HepG2 (cell line): ENCODE measurements at regions not wholly inside any gene's neighbourhood (a gene's known extent, or its start where the extent isn't known, plus 50 kb on each side); places are given as distances from the start of the nearest gene placed in this dataset.

Experiments used
- ATAC-seq: fragments of 200-7000 bp; cut with Tn5 transposase; 3 replicates; pipeline ENCODE4 v1.9.1; 2020; ENCODE audit warnings: mild to moderate bottlenecking, moderate library complexity
- BruUV-seq: library from RNA; stranded (reverse); fragments of 400-500 nt; replicated peaks from 2 replicates; lab custom pipeline; 2021; lab: Mats Ljungman, UMichigan
- CTCF ChIA-PET: fragments of 300-600 bp; formaldehyde crosslinking; extraction: SDS; loops from one replicate; lab custom pipeline; 2021; ENCODE audit warnings: low total read pairs, inconsistent platforms, low intra/inter-chr PET ratio; lab: Yijun Ruan, JAX
- POLR2A ChIA-PET: fragments of 350-600 bp; sonication (Branson Sonifier 250); formaldehyde crosslinking; loops from one replicate; lab custom pipeline; 2020; ENCODE audit warnings: antibody characterized with exemption, inconsistent platforms; lab: Yijun Ruan, JAX
- DNase-seq: peaks from one replicate; pipeline ENCODE4 v3.0.0-alpha.2; 2015; ENCODE audit warnings: low spot score
- FAIRE-seq: peaks from 3 replicates; lab custom pipeline; 2011; peaks lifted over from hg19 to GRCh38; lab: Jason Lieb, UNC
- H2AFZ ChIP-seq: one replicate; pipeline ENCODE4 v1.6.1; 2011; ENCODE audit warnings: low read length, inconsistent platforms
- H3K27ac ChIP-seq: fragments of 300-600 bp; 3 replicates; pipeline ENCODE4 v1.8.0; 2011; ENCODE audit warnings: mixed run types, mild to moderate bottlenecking, mixed read lengths, low read length, inconsistent platforms; ENCODE audit not compliant: insufficient read depth; ENCODE audit errors: extremely low read length
- H3K27me3 ChIP-seq, 2 experiments: fragments of 200-600 bp in 1 of 2; 2 replicates in 1 of 2; 3 replicates in 1 of 2; pipeline versions ENCODE4 v1.6.0 to v1.8.0; 2011; ENCODE audit warnings: low read length in 2 of 2, mild to moderate bottlenecking in 2 of 2, moderate library complexity in 2 of 2, inconsistent platforms in 1 of 2; ENCODE audit not compliant: insufficient read depth in 2 of 2, control insufficient read depth in 1 of 2
- H3K36me3 ChIP-seq, 2 experiments: fragments of 200-600 bp in 1 of 2; replicated peaks in 1 of 2; 2 replicates in 1 of 2; 3 replicates in 1 of 2; pipeline versions ENCODE4 v1.5.1 to v1.8.0; 2011; ENCODE audit warnings: low read length in 2 of 2, inconsistent platforms in 1 of 2; ENCODE audit not compliant: insufficient read depth in 2 of 2, control insufficient read depth in 1 of 2
- H3K4me1 ChIP-seq: 2 replicates; pipeline ENCODE4 v1.5.1; 2012; ENCODE audit warnings: low read length, inconsistent platforms; ENCODE audit not compliant: insufficient read depth
- H3K4me2 ChIP-seq: 2 replicates; pipeline ENCODE4 v1.6.0; 2011; ENCODE audit warnings: low read depth, low read length, inconsistent platforms
- H3K4me3 ChIP-seq, 3 experiments: fragments of 200-600 bp in 1 of 3; sonication (generic), shearing (Covaris generic) in 1 of 3; replicated peaks in 1 of 3; 2 replicates each; pipeline ENCODE4 v1.5.1; 2011 to 2016; ENCODE audit warnings: low read length in 3 of 3, inconsistent platforms in 2 of 3, low read depth in 2 of 3, mild to moderate bottlenecking in 2 of 3, control low read depth in 1 of 3, mixed read lengths in 1 of 3; ENCODE audit not compliant: insufficient read depth in 1 of 3
- H3K79me2 ChIP-seq: one replicate; pipeline ENCODE4 v1.6.1; 2011; ENCODE audit warnings: low read length, inconsistent platforms; ENCODE audit not compliant: insufficient read depth
- H3K9ac ChIP-seq: 2 replicates; pipeline ENCODE4 v1.6.0; 2011; ENCODE audit warnings: mild to moderate bottlenecking, low read depth, low read length, inconsistent platforms; ENCODE audit not compliant: insufficient read depth
- H3K9me3 ChIP-seq: 2 replicates; pipeline ENCODE4 v1.5.1; 2012; ENCODE audit warnings: mild to moderate bottlenecking, low read length
- H4K20me1 ChIP-seq: 2 replicates; pipeline ENCODE4 v1.6.0; 2011; ENCODE audit warnings: inconsistent platforms, mild to moderate bottlenecking, low read length, moderate library complexity; ENCODE audit not compliant: insufficient read depth
- ETS1 ChIP-seq: sonication (generic); formaldehyde crosslinking; IDR thresholded peaks from 2 replicates; pipeline ENCODE4 v1.4.0; 2020; ENCODE audit warnings: missing genetic modification reagents
- MEIS2 ChIP-seq: sonication (generic); formaldehyde crosslinking; IDR thresholded peaks from 2 replicates; pipeline ENCODE4 v1.9.0; 2021; ENCODE audit warnings: mild to moderate bottlenecking, missing genetic modification reagents
- MNT ChIP-seq: fragments of 450-650 bp; IDR thresholded peaks from 2 replicates; pipeline ENCODE4 v1.6.1; 2016
- SP5 ChIP-seq: IDR thresholded peaks from 2 replicates; pipeline ENCODE4 v1.6.1; 2016; ENCODE audit warnings: low read depth, borderline replicate concordance
- TBL1XR1 ChIP-seq: fragments of 150-350 bp; IDR thresholded peaks from 2 replicates; pipeline ENCODE4 v1.6.1; 2014; ENCODE audit warnings: borderline replicate concordance, low read length; ENCODE audit not compliant: partially characterized antibody
- TCF7 ChIP-seq: sonication (generic); IDR thresholded peaks from 2 replicates; pipeline ENCODE4 v1.6.1; 2016; ENCODE audit warnings: antibody characterized with exemption, low read depth
- ZNF230 ChIP-seq: sonication (generic); formaldehyde crosslinking; IDR thresholded peaks from 2 replicates; pipeline ENCODE4 v1.4.0; 2020; ENCODE audit warnings: mild to moderate bottlenecking, missing genetic modification reagents
- ZNF513 ChIP-seq: sonication (generic); formaldehyde crosslinking; conservative IDR thresholded peaks from 2 replicates; pipeline ENCODE4 v1.5.0; 2020; ENCODE audit warnings: missing genetic modification reagents
- WGBS: methylation state at CpG from one replicate; pipeline ENCODE4 v1.1.6; 2017; ENCODE audit warnings: low lambda C conversion rate; 5-methylcytosine and 5-hydroxymethylcytosine counted together
- in situ Hi-C: cut with HindIII; loops from 2 replicates; pipeline ENCODE4 v1.10.0; 2017; ENCODE audit warnings: low pct_unique_long_range_greater_than_20kb; ENCODE audit not compliant: extremely low pct_ligation_motif_present
- intact Hi-C: fragments of 100-400 bp; cut with micrococcal nuclease; formaldehyde crosslinking; loops from one replicate; pipeline ENCODE4 v1.10.0; 2022; ENCODE audit not compliant: unreplicated experiment

DNA sequence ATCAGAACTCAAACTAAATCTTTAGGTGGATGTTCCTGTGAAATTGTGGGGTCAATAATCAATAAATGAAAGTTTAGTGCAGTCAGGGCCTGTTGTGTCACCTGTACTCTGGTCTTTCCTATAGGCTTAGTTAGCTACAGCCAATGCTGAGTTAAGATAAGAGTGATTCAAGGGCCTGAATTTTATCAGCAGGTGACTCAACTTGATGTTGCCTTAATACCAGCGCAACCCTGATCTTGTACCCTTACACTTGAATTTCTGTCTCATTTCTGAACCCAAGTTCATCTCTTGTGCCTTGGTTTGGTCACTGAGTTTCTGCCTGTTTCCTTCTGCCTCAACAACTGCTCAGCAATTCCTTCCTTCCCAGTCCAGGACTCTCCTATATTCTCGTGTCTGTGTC lies 157.0 kb upstream of the E2F7 start:
- Histone ChIP-seq H3K36me3 (no peaks in the 10 kb centered on the region), H4K20me1 (no peaks in the 10 kb centered on the region), H3K4me2 (no peak overlapping the region), H3K4me1 (peaks cover 8% of the 10 kb centered on the region; the same call in 1 of the 2 replicates), H3K4me3 (no peak overlapping the region), H3K27me3 (no peaks in the 10 kb centered on the region), H3K79me2 (no peaks in the 10 kb centered on the region), H3K9me3 (no peaks in the 10 kb centered on the region), H3K9ac (no peak overlapping the region), H2AFZ (no peak overlapping the region), H3K27ac (no peak overlapping the region)
- WGBS: 19% methylated on average over 2 of the region's 2 CpGs
- no peak for FAIRE-seq
- POLR2A ChIA-PET: no interaction called here
- TF ChIP-seq TBL1XR1 (no peak), ZNF513 (no peak), MEIS2 (CRISPR knock-in tag) (no peak)
- intact Hi-C loops: no loop called here
- in situ Hi-C loops: no loop called here
- ATAC-seq: no peak
- CTCF ChIA-PET: no interaction called here
- no TSS peak for BruUV-seq
- DNase-seq: no peak

DNA sequence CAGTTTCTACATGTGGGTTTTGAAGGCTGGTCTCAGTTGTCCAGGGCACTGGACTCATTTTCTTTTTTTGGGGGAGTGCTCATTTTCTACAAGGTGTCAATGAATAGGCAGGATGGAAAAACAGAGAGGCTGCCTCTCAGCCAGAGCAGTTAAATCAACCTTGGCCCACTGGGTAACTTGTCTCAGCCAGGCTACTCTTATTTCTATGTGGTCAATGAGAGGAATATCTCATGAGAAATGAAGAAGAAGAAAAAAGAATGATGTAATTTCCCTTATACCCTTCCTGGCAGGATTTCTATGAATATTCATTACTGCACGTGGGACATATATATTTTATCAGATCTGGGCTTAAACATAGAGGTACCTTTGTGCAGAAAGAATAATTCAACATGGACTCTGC lies 155.2 kb upstream of the E2F7 start:
- in situ Hi-C loops (no loop called here), intact Hi-C loops (no loop called here)
- no peak for FAIRE-seq
- Histone ChIP-seq H3K9me3 (no peaks in the 10 kb centered on the region), H3K9ac (no peak overlapping the region), H3K4me2 (no peak overlapping the region), H2AFZ (no peak overlapping the region), H3K4me3 (no peak overlapping the region), H3K27me3 (no peaks in the 10 kb centered on the region), H3K4me1 (peaks cover 8% of the 10 kb centered on the region; the same call in 1 of the 2 replicates), H4K20me1 (no peaks in the 10 kb centered on the region), H3K27ac (no peak overlapping the region), H3K79me2 (no peaks in the 10 kb centered on the region), H3K36me3 (no peaks in the 10 kb centered on the region)
- POLR2A ChIA-PET: no interaction called here
- no peak for ATAC-seq
- no peak for TF ChIP-seq SP5
- TF ChIP-seq MNT: no peak
- no peak for TF ChIP-seq ETS1 (CRISPR knock-in tag)
- TF ChIP-seq ZNF230 (CRISPR knock-in tag): no peak
- TF ChIP-seq TCF7: no peak
- BruUV-seq: no TSS peak
- CTCF ChIA-PET: no interaction called here
- WGBS: 8% methylated on average over 1 of the region's 1 CpG
- no peak for DNase-seq
